ENCODE measurements at regions not wholly inside any gene's neighbourhood (a gene's known extent, or its start where the extent isn't known, plus 50 kb on each side); places are given as distances from the start of the nearest gene placed in this dataset.
"Not testable (repeated sequence)": the region's sequence is repeated elsewhere in the genome, so short reads cannot be mapped to it uniquely, and the experiment has no call there.

GRCh38 chr1:184878602-184879001 is 95.7 kb downstream of the NIBAN1 start:
- H3K27ac Mint-ChIP-seq: no peak overlapping the region
- H3K9me3 Mint-ChIP-seq: no peaks in the 10 kb centered on the region
- no peak for DNase-seq (ENCODE audit: extremely low spot score, unreplicated experiment)
- no peak for TF ChIP-seq CTCF (conservative IDR thresholded peaks at IDR 0.05)
- no peaks in the 10 kb centered on the region for H3K27me3 Mint-ChIP-seq
- H3K4me1 Mint-ChIP-seq (ENCODE audit: unreplicated experiment): no peaks in the 10 kb centered on the region
- no peaks in the 10 kb centered on the region for H3K36me3 Mint-ChIP-seq
- no peak overlapping the region for H3K4me3 Mint-ChIP-seq

DNA sequence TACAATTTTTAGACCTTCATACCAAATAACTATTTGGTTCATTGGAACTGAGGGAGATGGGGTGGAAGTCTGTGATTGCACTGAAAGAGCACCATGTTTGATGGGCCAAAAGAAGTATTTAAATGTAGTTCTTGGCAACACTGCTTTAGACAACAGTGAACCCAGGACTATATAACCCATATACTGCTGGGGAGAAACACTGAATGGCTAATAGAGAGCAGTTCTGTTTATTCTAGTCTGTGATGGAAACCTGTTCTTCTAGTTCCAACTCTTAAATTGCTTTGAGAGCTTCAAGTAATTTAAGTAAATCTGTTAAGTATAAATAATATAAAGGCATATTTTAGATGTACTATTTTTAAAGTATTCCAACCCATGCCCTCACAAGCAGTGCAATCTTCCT is 96.3 kb downstream of the NIBAN1 start:
- no peaks in the 10 kb centered on the region for H3K4me1 Mint-ChIP-seq (ENCODE audit: unreplicated experiment)

DNA sequence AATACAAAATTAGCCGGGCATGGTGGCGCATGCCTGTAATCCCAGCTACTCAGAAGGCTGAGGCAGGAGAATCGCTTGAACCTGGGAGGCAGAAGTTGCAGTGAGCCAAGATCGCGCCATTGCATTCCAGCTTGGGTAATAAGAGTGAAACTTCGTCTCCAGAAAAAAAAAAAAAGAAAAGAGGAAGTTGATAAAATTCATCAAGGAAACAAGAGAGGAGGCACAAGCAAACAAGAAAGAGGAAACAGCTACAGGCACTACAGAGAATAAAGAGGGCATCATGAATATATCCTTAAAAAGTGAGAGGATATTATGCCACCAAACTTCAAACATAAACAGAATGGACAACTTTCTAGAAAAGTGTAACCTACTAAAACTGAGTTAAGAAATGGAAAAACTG is 98.3 kb downstream of the NIBAN1 start:
- not testable (repeated sequence) for DNase-seq (ENCODE audit: extremely low spot score, unreplicated experiment); H3K27me3 Mint-ChIP-seq; H3K4me1 Mint-ChIP-seq (ENCODE audit: unreplicated experiment); H3K27ac Mint-ChIP-seq; H3K4me3 Mint-ChIP-seq; H3K9me3 Mint-ChIP-seq; H3K36me3 Mint-ChIP-seq

More for the DNA sequence above, 96.3 kb downstream of the NIBAN1 start:
- no peak for DNase-seq (ENCODE audit: extremely low spot score, unreplicated experiment)
- Mint-ChIP-seq H3K27me3 (no peaks in the 10 kb centered on the region), H3K9me3 (no peaks in the 10 kb centered on the region), H3K4me3 (no peak overlapping the region), H3K36me3 (no peaks in the 10 kb centered on the region), H3K27ac (no peak overlapping the region)
- no peak for TF ChIP-seq CTCF (conservative IDR thresholded peaks at IDR 0.05)

GRCh38 chr1:184875218-184875617 is 99.1 kb downstream of the NIBAN1 start:
- H3K27me3 Mint-ChIP-seq: no peaks in the 10 kb centered on the region
- H3K4me3 Mint-ChIP-seq: no peak overlapping the region
- no peaks in the 10 kb centered on the region for H3K36me3 Mint-ChIP-seq
- no peak for TF ChIP-seq CTCF (conservative IDR thresholded peaks at IDR 0.05)
- no peaks in the 10 kb centered on the region for H3K9me3 Mint-ChIP-seq
- H3K4me1 Mint-ChIP-seq (ENCODE audit: unreplicated experiment): no peaks in the 10 kb centered on the region
- DNase-seq (ENCODE audit: extremely low spot score, unreplicated experiment): no peak
- H3K27ac Mint-ChIP-seq: no peak overlapping the region

- no peak for DNase-seq (ENCODE audit: extremely low spot score, unreplicated experiment)
- no peak for TF ChIP-seq CTCF (conservative IDR thresholded peaks at IDR 0.05)
- Mint-ChIP-seq H3K4me1 (ENCODE audit: unreplicated experiment) (no peaks in the 10 kb centered on the region), H3K36me3 (no peaks in the 10 kb centered on the region), H3K27ac (no peak overlapping the region), H3K9me3 (no peaks in the 10 kb centered on the region), H3K4me3 (no peak overlapping the region), H3K27me3 (no peaks in the 10 kb centered on the region)
These were observed 104.0 kb downstream of the NIBAN1 start for GRCh38 chr1:184870319-184870718.

DNA sequence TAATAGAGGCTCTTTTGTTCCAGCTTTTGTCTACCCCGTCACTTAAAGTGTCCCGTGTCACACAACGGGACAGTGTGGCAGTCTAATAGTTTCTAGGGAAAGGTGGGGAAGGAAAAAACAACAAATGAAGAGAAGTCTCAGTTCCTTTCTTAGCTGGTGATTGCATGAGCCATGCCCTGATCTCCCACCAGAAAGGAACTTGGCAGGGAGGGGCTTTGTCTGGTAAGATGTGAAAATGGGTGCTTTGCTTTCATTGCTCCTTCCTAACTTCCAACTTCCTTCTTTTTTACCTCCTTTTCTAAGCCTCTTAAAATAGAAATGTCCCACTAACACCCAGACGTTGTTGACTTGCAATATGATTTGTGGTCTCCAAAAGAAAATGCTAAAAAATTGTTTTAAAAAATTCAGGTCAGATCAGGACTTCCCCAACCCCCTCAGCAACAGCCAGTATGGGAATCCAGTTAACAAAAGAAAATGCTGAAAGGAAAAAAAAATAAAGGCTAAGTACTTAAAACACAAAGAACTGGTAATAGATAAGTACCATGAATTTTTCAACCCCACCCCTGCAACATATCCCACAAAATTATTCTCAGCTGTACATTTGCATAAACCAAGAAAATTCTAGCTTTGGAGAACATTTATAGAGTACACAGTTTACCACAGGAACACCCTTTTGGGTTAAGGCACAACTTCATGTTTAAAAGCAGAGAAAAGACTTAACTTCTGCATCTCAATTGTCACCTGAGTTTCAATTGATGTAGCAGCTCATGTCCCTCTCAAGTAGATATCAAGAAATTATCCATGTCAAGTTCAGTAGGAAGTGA is 106.2 kb downstream of the NIBAN1 start:
- H3K27me3 Mint-ChIP-seq: no peaks in the 10 kb centered on the region

More for the DNA sequence above, 106.2 kb downstream of the NIBAN1 start:
- no peak for TF ChIP-seq CTCF (conservative IDR thresholded peaks at IDR 0.05)
- no peak overlapping the region for H3K27ac Mint-ChIP-seq
- no peaks in the 10 kb centered on the region for H3K9me3 Mint-ChIP-seq
- no peaks in the 10 kb centered on the region for H3K36me3 Mint-ChIP-seq
- no peak for DNase-seq (ENCODE audit: extremely low spot score, unreplicated experiment)
- H3K4me3 Mint-ChIP-seq: no peak overlapping the region
- no peaks in the 10 kb centered on the region for H3K4me1 Mint-ChIP-seq (ENCODE audit: unreplicated experiment)

Measured in type B pancreatic cell (in vitro differentiated cells).